ENCODE measurements at regions not wholly inside any gene's neighbourhood (a gene's known extent, or its start where the extent isn't known, plus 50 kb on each side); places are given as distances from the start of the nearest gene placed in this dataset.
A peak's percentile ranks its signal among the peaks of the same experiment; 100 is the strongest.

GRCh38 chr16:79849119-79849518, 248.6 kb upstream of the MAF start:
- peak in 1 of 2 donors; percentile 14 for DNase-seq
- Histone ChIP-seq H3K4me3 (no peak overlapping the region), H3K4me1 (peaks cover 0 to 20% (median 0%) of the 10 kb centered on the region in 4 donors), H3K27ac (no peak overlapping the region), H3K9me3 (peaks cover 0 to 1% (median 0%) of the 10 kb centered on the region in 4 donors), H3K27me3 (no peaks in the 10 kb centered on the region), H3K36me3 (no peaks in the 10 kb centered on the region)
- 71 to 87% (median 83%) methylated on average over 10 of the region's 10 CpGs for WGBS, 5 donors
- TF ChIP-seq POLR2AphosphoS5 (IDR thresholded peaks at IDR 0.05) (no peak), EP300 (IDR thresholded peaks at IDR 0.05) (no peak), CTCF (IDR thresholded peaks at IDR 0.05) (no peak), POLR2A (IDR thresholded peaks at IDR 0.05) (no peak)
- intact Hi-C loops (cut with DNase I; ENCODE audit: low total_unique reads): no loop called here

- Histone ChIP-seq H3K27me3 (no peaks in the 10 kb centered on the region), H3K36me3 (no peaks in the 10 kb centered on the region), H3K4me1 (peaks cover 0 to 20% (median 0%) of the 10 kb centered on the region in 4 donors), H3K9me3 (no peaks in the 10 kb centered on the region), H3K27ac (no peak overlapping the region), H3K4me3 (no peak overlapping the region)
- intact Hi-C loops (cut with DNase I; ENCODE audit: low total_unique reads): no loop called here
- 72 to 85% (median 82%) methylated on average over 6 of the region's 6 CpGs for WGBS, 5 donors
- TF ChIP-seq EP300 (IDR thresholded peaks at IDR 0.05) (no peak), POLR2A (IDR thresholded peaks at IDR 0.05) (no peak), CTCF (IDR thresholded peaks at IDR 0.05) (no peak), POLR2AphosphoS5 (IDR thresholded peaks at IDR 0.05) (no peak)
- peak in 1 of 2 donors; percentile 16 for DNase-seq
These were observed 248.2 kb upstream of the MAF start for GRCh38 chr16:79848719-79849118.

- TF ChIP-seq POLR2AphosphoS5 (IDR thresholded peaks at IDR 0.05) (no peak), EP300 (IDR thresholded peaks at IDR 0.05) (no peak), CTCF (IDR thresholded peaks at IDR 0.05) (no peak)
- no peaks in the 10 kb centered on the region for H3K27me3 ChIP-seq
- no peaks in the 10 kb centered on the region for H3K36me3 ChIP-seq
- H3K4me3 ChIP-seq: no peak overlapping the region
- WGBS, 5 donors: 69 to 84% (median 81%) methylated on average over 5 of the region's 5 CpGs
- H3K4me1 ChIP-seq: peaks cover 0 to 20% (median 0%) of the 10 kb centered on the region in 4 donors
- intact Hi-C loops (cut with DNase I; ENCODE audit: low total_unique reads): no loop called here
- H3K9me3 ChIP-seq: no peaks in the 10 kb centered on the region
- no peak overlapping the region for H3K27ac ChIP-seq
- no peak for DNase-seq
These were observed 247.0 kb upstream of the MAF start for GRCh38 chr16:79847569-79847968.

GRCh38 chr16:79847101-79847500, 246.6 kb upstream of the MAF start:
- Histone ChIP-seq H3K4me1 (peaks cover 0 to 20% (median 0%) of the 10 kb centered on the region in 4 donors), H3K9me3 (no peaks in the 10 kb centered on the region), H3K27ac (no peak overlapping the region), H3K4me3 (no peak overlapping the region), H3K36me3 (no peaks in the 10 kb centered on the region), H3K27me3 (no peaks in the 10 kb centered on the region)
- no peak for TF ChIP-seq POLR2A (IDR thresholded peaks at IDR 0.05)
- no peak for TF ChIP-seq EP300 (IDR thresholded peaks at IDR 0.05)
- no peak for TF ChIP-seq CTCF (IDR thresholded peaks at IDR 0.05)
- no peak for TF ChIP-seq POLR2AphosphoS5 (IDR thresholded peaks at IDR 0.05)
- WGBS, 5 donors: 49 to 74% (median 54%) methylated on average over 6 to 7 of the region's 7 CpGs
- intact Hi-C loops (cut with DNase I; ENCODE audit: low total_unique reads): no loop called here
- DNase-seq: peak in 1 of 2 donors; percentile 39
